ENCODE measurements at regions not wholly inside any gene's neighbourhood (a gene's known extent, or its start where the extent isn't known, plus 50 kb on each side); places are given as distances from the start of the nearest gene placed in this dataset.

- no peak for TF ChIP-seq CTCF (IDR thresholded peaks at IDR 0.05)
These were observed 459.5 kb downstream of the RAPGEF2 start for GRCh38 chr4:159562366-159562765.

- TF ChIP-seq CTCF (IDR thresholded peaks at IDR 0.05), result no peak
These were observed 460.4 kb downstream of the RAPGEF2 start for GRCh38 chr4:159563257-159563656.

- TF ChIP-seq CTCF (IDR thresholded peaks at IDR 0.05), result no peak
These were observed 461.7 kb downstream of the RAPGEF2 start for GRCh38 chr4:159564615-159565014.

- no peak for TF ChIP-seq CTCF (IDR thresholded peaks at IDR 0.05)
These were observed 463.9 kb downstream of the RAPGEF2 start for GRCh38 chr4:159566786-159567185.

- no peak for TF ChIP-seq CTCF (IDR thresholded peaks at IDR 0.05)
These were observed 474.4 kb downstream of the RAPGEF2 start for GRCh38 chr4:159577241-159577640.

- TF ChIP-seq CTCF (IDR thresholded peaks at IDR 0.05), result no peak
These were observed 479.8 kb downstream of the RAPGEF2 start for GRCh38 chr4:159582685-159583084.

- TF ChIP-seq CTCF (IDR thresholded peaks at IDR 0.05), result no peak
These were observed 490.1 kb downstream of the RAPGEF2 start for GRCh38 chr4:159592898-159593556.

GRCh38 chr4:159593681-159594080 lies 490.8 kb downstream of the RAPGEF2 start:
- TF ChIP-seq CTCF (IDR thresholded peaks at IDR 0.05), result no peak
